Bronchial epithelial cell (primary cell): ENCODE measurements at regions not wholly inside any gene's neighbourhood (a gene's known extent, or its start where the extent isn't known, plus 50 kb on each side); places are given as distances from the start of the nearest gene placed in this dataset.

Source experiments
- DNase-seq: peaks from one replicate; pipeline ENCODE4 v3.0.0-alpha.2; 2010; ENCODE audit warnings: low read depth
- FAIRE-seq: peaks from 2 replicates; lab custom pipeline; 2011; peaks lifted over from hg19 to GRCh38; lab: Jason Lieb, UNC
- H3K27me3 ChIP-seq: 2 replicates; pipeline ENCODE4 v1.5.1; 2011; ENCODE audit warnings: low read length; ENCODE audit not compliant: control insufficient read depth, insufficient read depth
- H3K36me3 ChIP-seq: 2 replicates; pipeline ENCODE4 v1.5.1; 2011; ENCODE audit warnings: low read length; ENCODE audit not compliant: control insufficient read depth, insufficient read depth
- H3K4me3 ChIP-seq: 2 replicates; pipeline ENCODE4 v1.5.1; 2011; ENCODE audit warnings: mild to moderate bottlenecking, low read depth, low read length, control low read depth
- TF ChIP-seq, protein P1 (sequence below): IDR thresholded peaks from 2 replicates; pipeline ENCODE4 v1.5.1; 2011; ENCODE audit warnings: mild to moderate bottlenecking, moderate library complexity, low read length, control low read depth, inconsistent platforms; ENCODE audit not compliant: insufficient read depth, severe bottlenecking

GRCh38 chr11:130526846-130527245, 78.4 kb downstream of the ADAMTS15 start:
- H3K36me3 ChIP-seq: no peaks in the 10 kb centered on the region
- no peak for FAIRE-seq

DNA sequence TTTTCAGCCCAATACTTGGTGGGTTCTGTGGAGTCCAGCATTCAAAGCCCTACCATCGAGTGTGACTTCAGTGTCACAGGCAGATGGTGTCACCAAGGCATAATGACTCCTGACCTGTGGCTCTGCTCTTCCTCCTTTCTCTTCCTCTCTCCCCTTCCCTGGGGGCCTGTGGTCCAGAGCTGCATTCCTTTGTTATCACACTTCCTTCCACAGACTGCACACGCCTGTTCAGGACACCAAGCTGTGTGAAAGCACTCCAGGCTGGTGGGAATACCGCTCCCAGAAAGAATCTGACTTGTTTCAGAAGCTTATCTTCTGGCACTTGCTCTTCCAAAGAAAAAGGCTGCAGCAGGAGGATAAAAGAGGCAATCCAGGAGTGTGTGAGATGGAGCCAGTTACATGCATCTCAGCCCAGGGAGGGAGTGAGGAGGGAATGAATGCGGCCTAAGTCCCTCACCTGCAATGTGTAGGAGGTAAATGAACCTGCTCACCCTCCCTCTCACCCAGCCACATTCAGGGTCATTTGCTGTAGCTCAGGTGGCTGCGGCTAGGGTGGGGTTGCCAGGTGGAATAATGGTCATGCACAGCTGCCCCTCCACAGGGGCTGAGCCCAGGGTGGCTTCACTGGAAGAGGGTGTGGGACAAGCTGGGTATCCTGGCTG, 79.3 kb downstream of the ADAMTS15 start:
- DNase-seq: peak; percentile 9
- TF ChIP-seq, protein P1, sequence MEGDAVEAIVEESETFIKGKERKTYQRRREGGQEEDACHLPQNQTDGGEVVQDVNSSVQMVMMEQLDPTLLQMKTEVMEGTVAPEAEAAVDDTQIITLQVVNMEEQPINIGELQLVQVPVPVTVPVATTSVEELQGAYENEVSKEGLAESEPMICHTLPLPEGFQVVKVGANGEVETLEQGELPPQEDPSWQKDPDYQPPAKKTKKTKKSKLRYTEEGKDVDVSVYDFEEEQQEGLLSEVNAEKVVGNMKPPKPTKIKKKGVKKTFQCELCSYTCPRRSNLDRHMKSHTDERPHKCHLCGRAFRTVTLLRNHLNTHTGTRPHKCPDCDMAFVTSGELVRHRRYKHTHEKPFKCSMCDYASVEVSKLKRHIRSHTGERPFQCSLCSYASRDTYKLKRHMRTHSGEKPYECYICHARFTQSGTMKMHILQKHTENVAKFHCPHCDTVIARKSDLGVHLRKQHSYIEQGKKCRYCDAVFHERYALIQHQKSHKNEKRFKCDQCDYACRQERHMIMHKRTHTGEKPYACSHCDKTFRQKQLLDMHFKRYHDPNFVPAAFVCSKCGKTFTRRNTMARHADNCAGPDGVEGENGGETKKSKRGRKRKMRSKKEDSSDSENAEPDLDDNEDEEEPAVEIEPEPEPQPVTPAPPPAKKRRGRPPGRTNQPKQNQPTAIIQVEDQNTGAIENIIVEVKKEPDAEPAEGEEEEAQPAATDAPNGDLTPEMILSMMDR: no peak
- H3K27me3 ChIP-seq: no peaks in the 10 kb centered on the region
- FAIRE-seq: peak; percentile 32
- no peaks in the 10 kb centered on the region for H3K36me3 ChIP-seq
- H3K4me3 ChIP-seq: no peak overlapping the region

More at GRCh38 chr11:130526846-130527245, 78.4 kb downstream of the ADAMTS15 start:
- TF ChIP-seq, protein P1: no peak
- no peak for DNase-seq
- Histone ChIP-seq H3K27me3 (no peaks in the 10 kb centered on the region), H3K4me3 (no peak overlapping the region)

GRCh38 chr11:130528298-130529261, 80.1 kb downstream of the ADAMTS15 start:
- FAIRE-seq (no peak), DNase-seq (peak; percentile 33)
- Histone ChIP-seq H3K4me3 (no peak overlapping the region), H3K36me3 (no peaks in the 10 kb centered on the region), H3K27me3 (no peaks in the 10 kb centered on the region)
- TF ChIP-seq, protein P1: no peak

GRCh38 chr11:130529366-130529765, 80.9 kb downstream of the ADAMTS15 start:
- Histone ChIP-seq H3K27me3 (no peaks in the 10 kb centered on the region), H3K36me3 (no peaks in the 10 kb centered on the region), H3K4me3 (no peak overlapping the region)
- FAIRE-seq: no peak
- no peak for DNase-seq
- TF ChIP-seq, protein P1: no peak

DNA sequence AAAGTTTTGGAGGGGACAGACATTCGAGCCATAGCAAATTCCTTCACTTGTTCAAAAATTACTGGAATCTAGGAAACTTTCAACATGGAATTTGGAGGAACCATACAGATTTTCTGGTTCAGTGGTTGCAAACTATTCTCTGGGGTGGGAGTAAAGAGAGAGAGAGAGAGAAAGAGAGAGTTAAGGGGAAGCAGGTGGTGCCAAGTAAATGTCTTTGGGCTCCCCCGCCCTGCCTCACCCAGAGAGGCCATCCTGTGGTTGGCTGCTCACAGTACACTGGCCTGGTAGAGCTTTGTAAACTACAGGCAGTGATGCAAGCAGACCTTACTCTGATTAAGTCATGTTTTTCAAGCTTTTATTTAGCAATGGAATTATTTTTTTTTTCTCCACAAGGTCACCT, 82.6 kb downstream of the ADAMTS15 start:
- DNase-seq: no peak
- Histone ChIP-seq H3K27me3 (no peaks in the 10 kb centered on the region), H3K36me3 (no peaks in the 10 kb centered on the region), H3K4me3 (no peak overlapping the region)
- no peak for FAIRE-seq
- TF ChIP-seq, protein P1: no peak
